CD4-positive, alpha-beta T cell treated with Interleukin-2 at 100 ng/mL for 4 hours (primary cell): ENCODE measurements at regions not wholly inside any gene's neighbourhood (a gene's known extent, or its start where the extent isn't known, plus 50 kb on each side); places are given as distances from the start of the nearest gene placed in this dataset.
"Not testable (repeated sequence)": the region's sequence is repeated elsewhere in the genome, so short reads cannot be mapped to it uniquely, and the experiment has no call there.

Experiments used
- DNase-seq: peaks from one replicate; pipeline ENCODE4 v3.0.0-alpha.2; 2020; ENCODE audit warnings: low spot score

DNA sequence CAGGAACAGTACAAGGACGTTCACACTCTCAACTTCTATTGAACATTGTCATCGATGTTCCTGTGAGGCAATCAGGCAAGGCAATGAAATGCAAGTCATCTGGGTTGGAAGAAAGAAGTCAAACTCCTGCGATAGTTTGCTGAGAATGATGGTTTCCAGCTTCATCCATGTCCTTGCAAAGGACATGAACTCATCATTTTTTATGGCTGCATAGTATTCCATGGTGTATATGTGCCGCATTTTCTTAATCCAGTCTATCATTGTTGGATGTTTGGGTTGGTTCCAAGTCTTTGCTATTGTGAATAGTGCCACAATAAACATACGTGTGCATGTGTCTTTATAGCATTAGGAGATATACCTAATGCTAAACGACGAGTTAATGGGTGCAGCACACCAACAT lies 180.0 kb downstream of the RTP5 start:
- DNase-seq, result not testable (repeated sequence)

DNA sequence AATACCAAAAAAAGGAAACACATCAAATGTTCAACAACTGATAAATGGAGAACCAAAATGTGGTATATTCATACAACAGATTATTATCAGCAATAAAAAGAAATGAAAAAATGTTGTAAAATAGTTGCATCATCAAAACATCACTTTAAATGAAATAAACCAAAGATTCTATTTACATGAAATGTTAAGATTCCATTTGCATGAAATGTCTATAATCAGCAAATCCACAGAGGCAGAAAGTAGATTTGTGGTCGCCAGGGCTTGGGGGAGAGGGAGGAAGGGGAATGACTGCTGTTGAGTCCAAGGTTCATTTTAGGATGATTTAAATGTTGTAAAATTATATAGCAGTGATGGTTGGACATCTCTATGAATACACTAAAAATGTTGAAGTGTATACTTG lies 181.9 kb downstream of the RTP5 start:
- no peak for DNase-seq

DNA sequence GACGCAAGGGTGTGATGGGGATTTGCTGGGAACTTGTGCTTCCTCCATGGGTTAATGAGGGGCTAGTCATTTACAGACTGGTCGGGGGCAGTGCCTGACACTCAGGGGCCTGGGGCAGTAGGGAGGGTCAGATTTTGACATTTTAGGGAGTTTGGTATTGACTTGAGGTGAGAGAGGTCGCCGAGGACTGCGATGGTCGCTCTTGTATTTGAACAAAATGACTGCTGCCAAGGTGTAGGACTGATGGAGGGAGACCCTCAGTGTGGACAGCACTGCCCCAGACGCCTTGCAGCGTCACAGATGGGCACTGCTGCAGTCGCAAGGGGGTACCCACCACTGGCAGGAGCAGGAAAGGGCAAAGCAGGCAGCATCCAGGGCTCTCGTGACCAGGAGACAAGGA lies 182.9 kb downstream of the RTP5 start:
- no peak for DNase-seq

DNA sequence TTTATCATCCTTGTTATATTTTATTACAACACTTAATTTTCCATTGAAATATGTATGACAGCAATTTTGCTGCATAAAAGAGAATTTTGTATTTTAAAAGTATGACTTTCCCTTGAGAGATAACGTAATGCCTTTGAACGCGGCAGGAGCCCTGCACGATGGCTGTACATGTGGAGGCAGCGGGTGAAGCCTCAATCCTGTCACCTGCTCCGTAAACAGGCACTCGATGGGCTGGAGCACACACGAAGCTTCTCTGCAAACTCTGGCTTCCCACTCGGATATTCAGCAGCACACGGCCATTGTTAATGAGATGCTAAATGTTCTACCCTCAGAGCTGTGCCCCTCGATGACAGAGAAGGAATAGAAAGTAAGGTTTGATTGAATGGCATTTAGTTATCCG lies 184.4 kb downstream of the RTP5 start:
- DNase-seq, result no peak

DNA sequence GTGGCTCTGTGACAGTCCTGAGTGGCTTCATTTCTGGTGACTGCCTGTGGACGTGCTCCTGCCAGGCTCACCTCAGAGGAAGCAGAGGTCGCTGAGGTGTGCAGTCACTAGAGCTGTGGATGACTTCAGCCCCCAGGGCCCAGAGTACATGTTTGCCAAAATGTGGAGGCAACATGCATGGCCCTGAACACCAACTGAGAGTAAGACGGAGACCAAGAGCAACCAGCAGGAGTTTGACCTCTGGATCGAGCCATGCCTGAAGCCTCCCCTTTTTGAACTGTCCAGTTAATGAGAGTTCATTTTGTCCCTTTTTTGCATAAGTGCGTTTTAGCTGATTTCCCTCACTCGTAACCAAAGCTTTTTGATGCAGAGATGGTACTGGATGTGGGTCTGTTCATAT lies 184.9 kb downstream of the RTP5 start:
- no peak for DNase-seq

DNA sequence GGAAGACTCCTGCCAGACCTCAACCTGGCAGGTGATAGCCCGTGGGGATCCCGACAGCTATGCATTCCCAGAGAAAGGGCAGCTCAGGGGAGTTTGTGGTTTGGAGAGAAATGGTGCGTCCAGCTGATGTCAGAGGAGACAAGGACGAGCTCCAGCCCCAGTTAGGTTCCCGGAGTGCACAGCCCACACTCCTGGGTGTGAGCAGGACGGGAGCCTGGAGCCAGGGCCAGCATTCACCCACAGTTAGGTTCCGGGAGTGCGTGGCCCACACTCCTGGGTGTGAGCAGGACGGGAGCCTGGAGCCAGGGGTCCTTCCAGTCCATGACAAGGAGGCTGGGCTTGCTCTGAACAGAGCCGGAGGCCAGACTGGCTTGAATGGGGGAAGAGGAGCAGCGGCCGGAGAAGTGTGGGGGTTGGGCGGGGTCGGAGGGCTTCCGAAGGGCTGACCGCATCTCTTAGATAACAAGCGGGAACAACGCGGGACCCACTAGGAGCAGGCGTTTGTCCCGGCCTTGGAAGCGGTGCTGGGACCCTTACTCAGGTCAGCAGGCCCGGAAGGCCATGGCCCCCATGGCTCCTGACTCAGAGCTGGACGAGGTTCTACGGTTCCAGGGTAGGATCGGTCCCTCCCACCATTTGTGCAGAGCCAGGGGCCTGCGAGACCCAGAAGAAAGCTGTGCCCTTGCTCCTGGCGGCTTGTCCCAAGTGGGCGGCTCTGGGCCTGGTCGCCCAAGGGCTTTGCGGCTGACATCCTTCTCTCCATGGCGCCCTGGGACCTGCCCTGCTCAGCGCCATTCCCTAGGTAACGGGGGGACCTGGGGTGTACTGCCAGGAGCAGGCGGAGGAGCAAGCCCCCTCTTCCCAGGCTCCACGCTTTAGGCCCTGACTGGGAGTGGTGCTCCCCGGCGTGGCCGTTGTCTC lies 185.6 kb downstream of the RTP5 start:
- no peak for DNase-seq

DNA sequence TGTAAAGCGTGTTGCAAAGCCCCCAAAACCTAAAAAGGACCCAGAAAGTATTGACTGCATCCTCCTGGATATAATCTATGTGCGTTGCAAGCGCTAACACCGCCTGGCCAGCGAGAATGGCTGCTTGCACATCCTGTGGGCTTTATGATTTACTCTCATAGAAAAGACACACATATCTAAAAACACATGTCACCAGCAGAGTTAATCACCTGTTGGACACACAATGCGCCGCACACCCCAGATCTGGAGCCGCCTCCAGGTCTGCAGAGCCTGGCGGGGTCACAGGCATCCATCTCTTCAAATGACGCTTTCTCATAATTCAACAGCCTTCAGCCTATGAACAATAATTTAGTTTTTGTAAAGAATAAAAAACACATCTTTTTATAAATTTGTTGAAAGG lies 186.5 kb downstream of the RTP5 start:
- no peak for DNase-seq

- DNase-seq, result no peak
Measured at GRCh38 chr2:242056785-242057184, 187.3 kb downstream of the RTP5 start.

GRCh38 chr2:242057379-242058040 lies 188.0 kb downstream of the RTP5 start:
- no peak for DNase-seq

GRCh38 chr2:242058116-242058680 lies 188.7 kb downstream of the RTP5 start:
- no peak for DNase-seq

- DNase-seq, result no peak
Measured at GRCh38 chr2:242059566-242059965, 190.0 kb downstream of the RTP5 start.

DNA sequence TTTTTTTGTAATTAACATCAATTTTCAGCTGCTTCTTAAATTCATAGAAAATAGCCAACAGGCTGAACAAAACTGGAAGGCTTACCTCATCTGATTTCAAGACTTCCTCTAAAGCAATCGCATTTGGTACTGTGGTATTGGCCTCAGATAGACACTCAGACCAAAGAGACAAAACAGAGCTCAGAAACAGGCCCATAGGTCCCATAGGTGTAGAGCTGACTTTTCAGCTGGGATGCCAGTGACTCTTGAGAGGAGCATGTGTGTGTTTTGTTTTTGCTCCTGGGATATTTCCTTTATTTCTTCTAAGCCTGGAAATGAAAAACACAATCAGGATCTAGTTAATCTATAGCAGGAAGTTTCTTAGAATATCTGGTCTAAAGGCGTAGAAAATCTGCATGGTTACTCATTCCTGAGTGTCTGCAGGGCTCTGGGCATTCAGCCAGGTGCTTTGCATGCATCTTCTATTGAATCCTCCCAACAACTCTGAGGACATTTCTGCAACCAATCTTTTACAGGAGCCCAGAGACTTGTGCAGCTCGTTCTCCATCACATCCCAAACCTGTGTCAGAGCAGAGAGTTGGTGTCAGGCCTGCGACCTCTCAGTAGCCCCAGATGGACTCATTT lies 190.8 kb downstream of the RTP5 start:
- DNase-seq, result no peak

DNA sequence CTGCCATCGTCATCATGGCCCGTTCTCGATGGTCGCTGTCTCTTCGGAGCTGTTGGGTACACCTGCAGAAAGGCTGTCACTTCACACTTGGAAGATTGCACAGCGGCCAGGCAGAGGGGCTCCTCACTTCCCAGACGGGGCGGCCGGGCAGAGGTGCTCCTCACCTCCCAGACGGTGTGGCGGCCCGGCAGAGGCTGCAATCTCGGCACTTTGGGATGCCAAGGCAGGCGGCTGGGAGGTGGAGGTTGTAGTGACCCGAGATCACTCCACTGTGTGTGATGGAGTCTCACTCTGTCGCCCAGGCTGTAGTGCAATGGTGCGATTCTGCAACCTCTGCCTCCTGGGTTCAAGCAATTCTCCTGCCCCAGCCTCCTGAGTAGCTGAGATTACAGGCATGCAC lies 192.4 kb downstream of the RTP5 start:
- DNase-seq, result not testable (repeated sequence)

DNA sequence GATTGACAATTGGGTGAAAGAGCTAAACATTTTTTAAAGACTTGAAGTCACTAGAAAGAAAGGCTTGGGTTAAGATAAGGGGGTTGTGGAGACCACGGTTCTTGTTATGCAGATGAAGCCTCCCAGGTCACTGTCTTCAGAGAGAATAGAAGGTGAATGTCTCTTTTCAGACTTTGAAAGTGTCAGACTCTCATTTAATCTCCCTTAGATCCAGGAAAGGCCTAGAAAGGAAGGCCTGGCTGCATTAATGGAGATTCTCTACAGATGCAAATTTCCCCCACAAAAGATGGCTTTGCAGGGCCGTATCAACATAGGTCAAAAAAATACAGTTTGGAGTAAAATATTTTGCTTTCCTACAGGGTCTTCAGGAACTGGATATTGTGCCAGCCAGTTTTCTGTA lies 193.9 kb downstream of the RTP5 start:
- DNase-seq, result no peak

GRCh38 chr2:242063850-242064249 lies 194.3 kb downstream of the RTP5 start:
- no peak for DNase-seq

DNA sequence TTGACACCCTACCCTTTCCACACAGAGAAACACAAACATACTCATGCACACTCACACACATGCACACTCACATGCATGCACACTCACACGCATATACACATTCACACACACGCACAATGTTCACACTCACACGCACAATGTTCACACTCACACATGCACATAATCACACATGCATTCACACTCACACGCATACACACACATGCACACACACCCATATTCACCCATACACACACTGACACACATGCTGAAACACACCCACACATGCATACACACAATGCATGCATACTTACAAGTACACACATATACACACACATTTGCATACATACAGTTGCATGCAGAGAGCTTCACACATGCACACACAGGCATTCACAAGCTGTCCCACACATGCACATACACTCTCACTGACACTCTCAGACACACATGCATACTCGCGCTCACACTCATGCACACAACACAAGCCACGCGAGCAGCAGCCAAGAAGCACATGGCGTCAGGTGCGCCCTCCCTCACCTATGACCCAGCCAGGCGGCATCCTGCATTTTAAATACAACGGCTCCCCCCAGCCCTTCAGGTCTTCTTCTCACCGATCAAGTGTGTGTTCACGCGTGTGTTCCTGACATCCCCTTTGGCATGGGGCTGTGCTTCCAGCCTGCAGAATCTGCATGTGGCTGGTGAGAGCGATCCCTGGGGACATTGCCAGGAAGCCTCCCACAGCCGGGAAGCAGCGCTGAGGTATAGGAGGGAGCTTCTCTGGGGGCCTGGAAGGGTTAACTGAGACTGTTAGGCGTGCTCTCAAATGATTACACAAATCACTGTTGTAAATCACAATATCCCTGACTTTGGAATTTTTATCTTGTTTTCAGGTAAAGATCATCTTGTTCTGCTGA lies 195.1 kb downstream of the RTP5 start:
- no peak for DNase-seq

DNA sequence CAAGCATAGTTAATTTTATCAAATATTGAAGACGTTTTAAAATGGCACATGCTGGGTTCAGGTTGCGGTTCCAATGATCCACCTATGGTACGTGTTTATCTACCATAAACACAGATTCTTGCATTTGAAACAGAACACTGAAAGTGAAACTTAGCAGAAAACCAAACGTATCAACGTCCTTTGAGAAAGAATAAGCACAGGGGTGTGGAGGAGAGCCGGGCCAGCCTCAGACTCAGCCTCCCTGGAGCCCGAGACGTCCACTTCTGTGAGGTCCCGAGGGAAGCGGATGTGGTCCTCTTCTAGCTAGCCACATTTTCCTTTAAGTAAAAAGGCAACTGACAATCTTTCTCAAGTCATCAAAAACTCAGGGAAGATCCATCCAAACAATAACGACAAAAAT lies 195.9 kb downstream of the RTP5 start:
- DNase-seq, result no peak

GRCh38 chr2:242069018-242069417 lies 199.5 kb downstream of the RTP5 start:
- no peak for DNase-seq

DNA sequence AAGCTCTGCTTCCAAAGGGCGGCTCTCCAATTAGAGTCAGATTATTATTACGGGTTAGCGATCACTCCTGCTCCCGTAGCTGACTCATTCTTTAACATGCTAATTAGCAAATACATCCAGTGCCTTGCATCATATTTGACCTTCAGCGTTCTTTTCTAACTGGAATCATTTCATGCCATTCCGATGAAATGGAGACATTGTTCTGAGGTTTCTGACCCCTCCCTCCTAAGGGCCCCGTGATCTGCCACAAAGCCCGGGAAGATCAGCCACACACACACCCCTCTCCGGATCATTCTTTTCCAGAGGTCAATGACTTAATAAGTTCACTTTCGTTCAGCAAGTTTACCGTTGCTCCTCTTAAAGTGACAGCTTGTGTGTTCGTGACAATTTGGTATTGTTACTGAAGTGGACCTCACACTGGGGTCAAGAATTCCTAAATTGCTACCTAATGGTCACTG lies 200.4 kb downstream of the RTP5 start:
- not testable (repeated sequence) for DNase-seq

DNA sequence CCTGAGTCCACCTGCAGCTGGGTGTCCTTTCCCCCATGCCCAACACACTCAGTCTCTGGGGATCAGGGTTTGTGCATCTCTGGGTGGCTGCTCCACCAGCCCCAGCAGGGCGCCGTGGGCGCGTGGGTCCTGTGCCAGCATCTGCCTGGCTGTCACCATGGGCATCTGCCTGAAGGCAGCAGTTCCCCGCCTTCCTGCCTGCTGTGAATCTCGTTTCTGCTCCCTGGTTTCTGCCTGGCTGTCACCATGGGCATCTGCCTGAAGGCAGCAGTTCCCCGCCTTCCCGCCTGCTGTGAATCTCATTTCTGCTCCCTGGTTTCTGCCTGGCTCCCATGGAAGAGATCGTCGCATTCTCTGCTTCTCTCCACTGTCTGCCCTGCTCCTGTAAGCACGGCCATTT lies 201.2 kb downstream of the RTP5 start:
- not testable (repeated sequence) for DNase-seq

DNA sequence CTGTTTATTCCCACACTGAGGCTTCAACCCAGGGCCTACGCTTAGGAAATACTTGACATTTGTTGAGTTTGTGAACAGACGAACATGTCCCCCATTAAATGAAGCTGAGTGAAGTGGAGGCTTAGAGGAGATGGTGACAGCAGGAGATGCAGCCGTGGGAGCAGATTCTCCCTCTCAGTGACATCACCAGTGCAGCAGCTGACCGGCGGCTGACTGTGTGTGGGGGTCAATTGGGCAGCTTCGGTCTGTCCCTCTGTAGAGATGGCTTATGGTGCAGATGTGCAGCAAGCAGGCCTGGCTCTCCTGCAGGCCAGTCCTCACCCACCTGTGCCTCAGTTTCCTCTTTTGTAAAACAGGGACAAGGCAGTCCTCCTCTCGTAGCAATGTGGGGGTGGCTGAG lies 201.8 kb downstream of the RTP5 start:
- not testable (repeated sequence) for DNase-seq

DNA sequence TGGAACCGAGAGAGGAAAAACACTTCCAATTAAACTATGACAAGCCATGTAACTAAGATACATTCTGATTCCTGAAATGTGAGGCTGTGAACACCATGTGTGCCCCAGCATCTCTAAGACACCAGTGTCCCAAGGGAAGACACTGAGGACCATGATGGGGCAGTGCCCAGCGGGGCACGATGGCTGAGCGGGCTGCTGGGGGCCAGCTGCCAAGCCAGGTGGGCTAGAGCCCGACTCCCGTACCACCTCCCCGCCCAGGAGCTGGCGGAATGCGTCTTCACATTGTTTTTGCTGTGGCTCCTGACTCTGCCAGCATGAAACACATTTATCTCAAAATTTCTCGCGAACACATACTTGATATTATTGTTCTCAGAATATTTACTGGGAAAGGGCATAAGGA lies 202.4 kb downstream of the RTP5 start:
- DNase-seq, result not testable (repeated sequence)
